ENCODE measurements at regions not wholly inside any gene's neighbourhood (a gene's known extent, or its start where the extent isn't known, plus 50 kb on each side); places are given as distances from the start of the nearest gene placed in this dataset.

DNA sequence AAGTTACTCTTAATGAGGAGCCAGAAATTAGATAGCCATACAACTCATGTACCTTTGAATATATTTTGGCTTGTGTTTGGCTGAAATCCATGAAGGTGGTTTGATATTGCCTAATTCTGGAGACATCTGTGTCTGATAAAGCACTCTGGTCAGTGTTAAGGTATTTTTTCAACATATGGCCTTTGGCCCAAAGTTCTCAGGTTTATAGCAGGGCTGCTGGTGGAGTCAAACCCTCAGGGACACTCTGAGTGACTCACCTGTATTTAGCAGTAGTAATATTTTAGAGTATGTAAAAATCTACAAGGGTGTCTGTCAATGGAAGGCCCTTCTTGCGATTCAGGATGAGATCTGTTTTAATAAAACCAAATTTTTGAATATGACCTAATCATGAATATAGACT is 666.5 kb downstream of the SLC4A3 start:
- no peak for DNase-seq
- no peaks in the 10 kb centered on the region for H3K9me3 ChIP-seq (ENCODE audit: control insufficient read depth in 2 of 3, insufficient read depth in 1 of 3, low read length in 3 of 3)
- TF ChIP-seq CTCF (IDR thresholded peaks at IDR 0.05; ENCODE audit: borderline replicate concordance, extremely low read depth, insufficient read depth), result no peak
- H3K4me3 ChIP-seq (ENCODE audit: low read length in 3 of 3), result no peak overlapping the region
- no peaks in the 10 kb centered on the region for H3K4me1 ChIP-seq (ENCODE audit: control insufficient read depth in 2 of 3, insufficient read depth in 2 of 3, low read depth in 1 of 3, low read length in 3 of 3)
- no peak overlapping the region for H3K27ac ChIP-seq (ENCODE audit: low read depth in 2 of 2, low read length in 2 of 2)
- intact Hi-C loops (cut with DNase I), result no loop called here
- FAIRE-seq, result no peak
- no peak overlapping the region for H3K9ac ChIP-seq (ENCODE audit: low read length in 3 of 3)
- no peaks in the 10 kb centered on the region for H3K27me3 ChIP-seq (ENCODE audit: control insufficient read depth, insufficient read depth, low read length)
- no peaks in the 10 kb centered on the region for H3K36me3 ChIP-seq (ENCODE audit: control insufficient read depth in 2 of 3, insufficient read depth in 3 of 3, low read length in 3 of 3)

DNA sequence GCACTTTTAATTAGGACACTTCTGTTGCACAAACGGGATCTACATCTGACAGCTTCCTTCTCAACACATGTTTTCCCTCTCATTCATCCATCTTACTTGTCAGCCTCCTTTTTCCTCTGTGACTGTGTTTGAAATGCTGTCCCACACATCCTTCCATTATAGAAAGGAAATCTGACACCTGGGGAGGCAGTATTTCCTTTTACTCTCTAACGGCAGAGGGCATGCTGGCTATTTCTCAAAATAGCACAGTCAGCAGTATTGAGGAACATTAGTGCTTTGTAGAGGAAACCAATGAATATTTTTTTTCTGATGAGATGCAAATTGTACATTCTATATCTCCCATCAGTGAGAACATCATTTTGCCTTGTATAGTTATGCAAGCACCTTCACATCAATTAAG is 668.7 kb downstream of the SLC4A3 start:
- FAIRE-seq (no peak), DNase-seq (peak in 4 of 5 donors; percentile 36 to 88 (median 62))
- no peak for TF ChIP-seq CTCF (IDR thresholded peaks at IDR 0.05; ENCODE audit: borderline replicate concordance, extremely low read depth, insufficient read depth)
- Histone ChIP-seq H3K27ac (ENCODE audit: low read depth in 2 of 2, low read length in 2 of 2) (no peak overlapping the region), H3K4me1 (ENCODE audit: control insufficient read depth in 2 of 3, insufficient read depth in 2 of 3, low read depth in 1 of 3, low read length in 3 of 3) (no peaks in the 10 kb centered on the region), H3K9ac (ENCODE audit: low read length in 3 of 3) (no peak overlapping the region), H3K9me3 (ENCODE audit: control insufficient read depth in 2 of 3, insufficient read depth in 1 of 3, low read length in 3 of 3) (no peaks in the 10 kb centered on the region), H3K36me3 (ENCODE audit: control insufficient read depth in 2 of 3, insufficient read depth in 3 of 3, low read length in 3 of 3) (no peaks in the 10 kb centered on the region), H3K4me3 (ENCODE audit: low read length in 3 of 3) (no peak overlapping the region), H3K27me3 (ENCODE audit: control insufficient read depth, insufficient read depth, low read length) (no peaks in the 10 kb centered on the region)
- intact Hi-C loops (cut with DNase I), result no loop called here

DNA sequence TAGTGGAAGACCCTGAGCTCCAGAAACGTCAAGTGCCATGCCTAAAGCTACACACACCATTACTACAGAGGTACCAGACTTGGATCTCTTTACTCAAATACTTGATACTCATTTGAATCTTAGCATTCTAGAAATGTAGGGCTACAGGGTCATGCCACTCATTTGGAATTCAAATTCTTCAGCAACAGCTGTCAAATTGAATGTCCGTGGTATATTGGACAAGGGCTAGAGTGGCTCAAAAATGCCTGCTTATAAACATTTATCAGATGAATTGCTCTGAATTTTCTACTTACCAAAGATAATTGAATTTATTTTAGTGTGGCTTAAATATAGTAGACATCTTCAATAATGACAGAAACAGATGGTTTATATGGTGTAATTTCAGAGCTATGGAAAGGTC is 669.7 kb downstream of the SLC4A3 start:
- no peak for DNase-seq
- TF ChIP-seq CTCF (IDR thresholded peaks at IDR 0.05; ENCODE audit: borderline replicate concordance, extremely low read depth, insufficient read depth), result no peak
- Histone ChIP-seq H3K27ac (ENCODE audit: low read depth in 2 of 2, low read length in 2 of 2) (no peak overlapping the region), H3K9me3 (ENCODE audit: control insufficient read depth in 2 of 3, insufficient read depth in 1 of 3, low read length in 3 of 3) (no peaks in the 10 kb centered on the region), H3K4me3 (ENCODE audit: low read length in 3 of 3) (no peak overlapping the region), H3K4me1 (ENCODE audit: control insufficient read depth in 2 of 3, insufficient read depth in 2 of 3, low read depth in 1 of 3, low read length in 3 of 3) (no peaks in the 10 kb centered on the region), H3K27me3 (ENCODE audit: control insufficient read depth, insufficient read depth, low read length) (no peaks in the 10 kb centered on the region), H3K9ac (ENCODE audit: low read length in 3 of 3) (no peak overlapping the region), H3K36me3 (ENCODE audit: control insufficient read depth in 2 of 3, insufficient read depth in 3 of 3, low read length in 3 of 3) (no peaks in the 10 kb centered on the region)
- intact Hi-C loops (cut with DNase I), result no loop called here
- FAIRE-seq, result no peak

GRCh38 chr2:220300806-220301205 is 673.4 kb downstream of the SLC4A3 start:
- TF ChIP-seq CTCF (IDR thresholded peaks at IDR 0.05; ENCODE audit: borderline replicate concordance, extremely low read depth, insufficient read depth), result no peak
- Histone ChIP-seq H3K9me3 (ENCODE audit: control insufficient read depth in 2 of 3, insufficient read depth in 1 of 3, low read length in 3 of 3) (no peaks in the 10 kb centered on the region), H3K9ac (ENCODE audit: low read length in 3 of 3) (no peak overlapping the region), H3K27ac (ENCODE audit: low read depth in 2 of 2, low read length in 2 of 2) (no peak overlapping the region), H3K27me3 (ENCODE audit: control insufficient read depth, insufficient read depth, low read length) (no peaks in the 10 kb centered on the region), H3K36me3 (ENCODE audit: control insufficient read depth in 2 of 3, insufficient read depth in 3 of 3, low read length in 3 of 3) (no peaks in the 10 kb centered on the region), H3K4me3 (ENCODE audit: low read length in 3 of 3) (no peak overlapping the region), H3K4me1 (ENCODE audit: control insufficient read depth in 2 of 3, insufficient read depth in 2 of 3, low read depth in 1 of 3, low read length in 3 of 3) (no peaks in the 10 kb centered on the region)
- intact Hi-C loops (cut with DNase I), result no loop called here
- no peak for DNase-seq
- no peak for FAIRE-seq

Measured in kidney (tissue), 13 donors.